Activated CD8-positive, alpha-beta memory T cell treated with anti-CD3 and anti-CD28 coated beads, Interleukin-2, amount 50 U/mL, for 24 hours (primary cell): ENCODE measurements at regions not wholly inside any gene's neighbourhood (a gene's known extent, or its start where the extent isn't known, plus 50 kb on each side); places are given as distances from the start of the nearest gene placed in this dataset.
"Not testable (repeated sequence)": the region's sequence is repeated elsewhere in the genome, so short reads cannot be mapped to it uniquely, and the experiment has no call there.

ENCODE experiments used
- DNase-seq: peaks from one replicate; pipeline ENCODE4 v3.0.0-alpha.2; 2020; ENCODE audit errors: extremely low read depth

DNA sequence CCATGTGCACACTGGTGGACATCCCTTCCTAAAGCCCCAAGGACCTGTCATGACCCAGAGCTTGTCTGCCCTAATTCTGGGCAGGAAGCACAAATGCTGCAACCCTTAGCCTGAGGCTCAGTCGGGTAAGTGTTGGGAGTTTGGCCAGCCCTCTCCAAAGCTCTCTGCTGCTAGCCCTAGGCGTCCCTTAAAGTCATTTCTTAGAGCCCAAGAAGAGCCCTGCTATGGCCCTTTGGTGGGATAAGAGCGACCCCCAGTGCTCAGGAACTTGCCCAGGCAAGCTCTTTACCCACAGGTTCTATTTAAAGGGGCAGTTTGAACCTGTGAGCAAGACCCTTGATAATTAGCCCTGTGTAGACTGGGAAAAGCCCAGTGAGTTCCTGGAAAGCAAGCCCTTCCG, 356.8 kb downstream of the RRAGC start:
- DNase-seq = no peak

DNA sequence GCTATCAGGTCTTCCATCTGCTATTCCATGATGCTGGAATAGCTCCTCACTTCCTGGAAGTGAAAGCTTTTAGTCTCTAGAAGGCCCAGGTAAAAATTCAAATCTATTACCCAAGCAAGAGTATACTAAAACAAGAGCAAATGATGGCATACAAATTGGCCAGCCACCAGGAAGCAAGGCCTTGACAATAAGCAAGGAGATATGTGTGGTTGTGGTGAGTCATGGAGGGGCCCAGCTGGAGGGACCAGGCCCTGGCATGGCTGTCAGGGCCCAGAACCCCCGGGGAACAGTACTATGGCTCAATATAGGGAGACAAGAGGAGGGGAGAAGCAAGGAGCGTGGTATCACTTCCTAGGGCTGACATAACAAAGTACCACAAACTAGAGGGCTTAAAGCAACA, 358.7 kb downstream of the RRAGC start:
- DNase-seq = no peak

GRCh38 chr1:38500352-38500751, 359.2 kb downstream of the RRAGC start:
- no peak for DNase-seq

DNA sequence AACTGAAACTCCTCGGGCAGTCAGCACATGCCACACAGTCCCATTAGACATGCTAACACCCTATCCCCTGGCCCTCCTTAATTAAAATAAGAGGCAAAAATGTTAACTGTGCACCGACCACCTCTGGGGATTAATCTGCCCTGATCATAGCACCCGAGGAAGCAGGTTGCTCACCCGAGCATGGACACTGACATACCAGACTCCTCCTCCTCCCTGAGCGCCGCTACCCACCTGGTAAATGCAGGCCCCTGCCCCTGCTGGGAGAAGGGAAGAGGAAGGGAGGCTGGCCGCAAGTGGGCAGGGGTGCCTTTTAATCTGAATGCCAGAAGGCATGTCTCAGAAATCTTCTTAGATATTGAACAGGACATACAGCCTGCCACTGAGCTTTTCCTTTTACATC, 360.9 kb downstream of the RRAGC start:
- no peak for DNase-seq

DNA sequence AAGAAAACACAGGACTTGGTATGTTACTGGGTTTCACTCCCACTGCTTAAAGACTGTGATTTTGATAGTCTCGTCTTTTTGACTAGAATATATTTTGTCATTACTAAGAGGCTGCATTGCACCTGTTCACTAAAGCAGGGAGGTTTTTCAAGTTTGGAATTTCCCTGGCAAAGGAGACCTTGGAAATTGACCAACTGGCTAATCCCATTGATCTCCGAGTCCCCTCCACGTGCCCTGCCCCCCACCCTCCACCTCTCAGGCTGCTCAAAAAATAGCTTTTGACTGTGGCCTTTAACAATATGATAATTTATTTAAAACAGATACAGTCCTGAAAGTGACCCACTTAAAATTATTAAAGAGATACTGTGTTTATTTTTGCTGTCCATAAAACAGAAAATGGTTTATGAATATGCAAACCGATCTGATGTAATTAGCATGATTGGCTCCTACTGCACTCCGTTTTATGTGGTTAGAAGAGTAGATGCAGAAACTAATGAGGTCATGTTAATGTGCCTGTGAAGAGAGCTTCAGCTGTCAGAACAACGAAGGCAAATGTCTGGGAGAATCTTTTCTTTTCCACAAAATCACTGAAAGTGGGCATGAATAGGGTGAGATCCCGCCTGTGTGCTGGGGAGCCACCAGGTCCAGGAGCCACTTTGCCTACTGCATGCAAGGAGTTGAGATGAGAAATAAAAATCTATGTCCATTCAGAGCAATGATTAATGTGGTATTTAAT, 361.5 kb downstream of the RRAGC start:
- DNase-seq = no peak

DNA sequence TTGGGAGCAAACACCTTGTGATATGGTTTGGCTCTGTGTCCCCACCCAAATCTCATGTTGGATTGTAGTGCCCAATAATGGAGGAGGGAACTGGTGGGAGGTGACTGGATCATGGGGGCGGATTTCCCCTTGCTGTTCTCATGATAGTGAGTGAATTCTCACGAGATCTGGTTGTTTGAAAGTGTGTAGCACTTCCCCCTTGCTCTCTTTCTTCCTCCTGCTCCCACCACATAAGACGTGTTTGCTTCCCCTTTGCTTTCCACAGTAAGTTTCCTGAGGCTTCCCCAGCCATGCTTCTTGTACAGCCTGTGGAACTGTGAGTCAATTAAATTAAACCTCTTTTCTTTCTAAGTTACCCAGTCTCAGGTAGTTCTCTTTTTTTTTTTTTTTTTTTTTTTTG, 366.3 kb downstream of the RRAGC start:
- DNase-seq = not testable (repeated sequence)

- DNase-seq = peak; percentile 3
Measured at GRCh38 chr1:38489844-38490270, 369.7 kb downstream of the RRAGC start.

GRCh38 chr1:38488162-38488898, 371.2 kb downstream of the RRAGC start:
- no peak for DNase-seq

GRCh38 chr1:38487396-38487795, 372.2 kb downstream of the RRAGC start:
- no peak for DNase-seq

DNA sequence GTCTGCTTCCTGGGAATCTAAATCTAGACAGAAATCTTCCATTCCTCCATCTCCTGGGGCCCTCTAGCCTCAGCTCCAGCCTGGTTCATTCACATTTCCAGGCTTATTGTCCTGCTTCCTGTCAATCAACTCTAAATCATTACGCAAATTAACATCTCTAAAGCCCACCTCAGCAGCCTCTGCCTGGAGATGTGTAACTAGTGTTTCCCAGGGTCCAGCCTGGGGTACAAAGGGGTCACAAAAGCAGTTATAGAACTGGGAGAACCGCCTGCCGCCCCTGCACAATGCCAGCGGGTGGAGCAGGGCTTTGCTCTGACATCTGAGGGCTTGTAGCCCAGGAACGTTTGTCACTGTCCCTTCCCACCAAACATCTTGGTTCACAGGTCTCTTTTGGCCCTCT, 373.5 kb downstream of the RRAGC start:
- DNase-seq = no peak

DNA sequence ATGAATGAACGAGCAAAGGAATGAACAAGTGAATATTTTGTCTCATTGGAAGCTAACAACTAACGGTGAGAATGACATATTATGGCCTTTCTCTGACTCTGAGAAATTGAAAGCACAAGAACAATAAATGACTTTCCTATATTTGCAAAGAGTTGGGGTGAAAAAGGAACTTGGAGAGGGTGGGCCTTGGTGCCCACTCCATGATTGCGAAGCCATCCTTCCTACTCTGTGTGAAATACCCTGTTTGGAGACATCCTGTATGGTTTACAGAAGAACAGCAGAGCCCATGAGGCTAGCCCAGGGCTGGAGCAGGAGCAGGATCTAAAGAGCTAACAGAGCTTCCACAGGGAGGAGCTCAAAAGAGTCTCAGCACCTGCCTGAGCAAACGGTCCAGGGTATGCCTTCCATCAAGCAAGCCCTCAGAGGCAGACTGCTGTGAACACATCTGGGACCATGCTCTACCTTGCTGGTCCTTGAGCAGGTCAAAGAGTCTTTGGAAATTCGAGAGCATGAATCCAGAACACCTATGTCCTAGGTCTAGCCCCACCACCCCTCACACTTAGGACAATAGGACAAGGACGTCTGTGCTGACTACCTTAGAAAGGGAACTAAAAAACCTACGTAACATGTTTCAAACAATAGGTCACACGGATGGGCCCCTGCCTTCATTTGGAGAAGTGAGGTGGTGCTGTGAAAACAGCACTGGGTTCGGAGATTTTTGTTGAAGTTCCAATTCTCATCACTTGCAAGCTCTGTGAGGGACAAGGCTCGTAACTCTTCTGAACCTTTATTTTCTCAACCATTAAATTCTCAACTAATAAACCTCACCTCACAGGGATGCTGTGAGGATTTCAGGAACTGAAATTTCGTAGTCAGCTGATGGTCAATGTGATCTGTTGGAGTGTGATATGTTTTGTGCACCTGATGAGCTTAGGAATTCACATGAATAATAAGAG, 377.4 kb downstream of the RRAGC start:
- DNase-seq = no peak

DNA sequence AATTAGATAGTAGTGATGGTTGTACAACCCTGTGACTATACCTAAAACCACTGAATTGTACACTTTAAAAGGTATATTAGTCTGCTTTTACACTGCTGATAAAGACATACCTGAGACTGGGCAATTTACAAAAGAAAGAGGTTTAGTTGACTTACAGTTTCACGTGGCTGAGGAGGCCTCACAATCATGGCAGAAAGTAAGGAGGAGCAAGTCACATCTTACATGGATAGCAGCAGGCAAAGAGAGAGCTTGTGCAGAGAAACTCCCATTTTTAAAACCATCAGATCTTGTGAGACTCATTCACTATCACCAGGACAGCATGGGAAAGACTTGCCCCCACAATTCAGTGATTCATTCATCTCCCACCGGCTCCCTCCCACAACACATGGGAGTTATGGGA, 379.9 kb downstream of the RRAGC start:
- not testable (repeated sequence) for DNase-seq

DNA sequence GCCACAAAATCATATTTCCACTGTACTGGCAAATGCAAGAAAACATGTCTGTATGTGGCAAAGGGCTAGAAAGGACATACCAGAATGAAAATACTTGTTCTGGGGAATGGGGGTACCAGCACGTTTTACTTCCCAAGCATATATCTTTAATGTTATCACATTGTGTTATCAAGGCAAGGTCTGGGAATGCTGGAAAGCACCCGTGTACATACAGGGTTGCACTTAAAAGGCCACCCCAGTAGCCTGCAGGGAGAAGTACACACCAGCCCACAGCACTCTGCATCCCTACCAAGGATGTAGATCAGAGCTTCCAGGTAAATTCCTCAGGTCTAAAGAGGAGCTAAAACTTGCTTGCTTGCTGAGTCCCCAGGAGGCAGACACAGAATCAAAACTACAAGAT, 381.8 kb downstream of the RRAGC start:
- DNase-seq = no peak

- no peak for DNase-seq
Measured at GRCh38 chr1:38476850-38477178, 382.8 kb downstream of the RRAGC start.

GRCh38 chr1:38476111-38476849, 383.3 kb downstream of the RRAGC start:
- DNase-seq = no peak

DNA sequence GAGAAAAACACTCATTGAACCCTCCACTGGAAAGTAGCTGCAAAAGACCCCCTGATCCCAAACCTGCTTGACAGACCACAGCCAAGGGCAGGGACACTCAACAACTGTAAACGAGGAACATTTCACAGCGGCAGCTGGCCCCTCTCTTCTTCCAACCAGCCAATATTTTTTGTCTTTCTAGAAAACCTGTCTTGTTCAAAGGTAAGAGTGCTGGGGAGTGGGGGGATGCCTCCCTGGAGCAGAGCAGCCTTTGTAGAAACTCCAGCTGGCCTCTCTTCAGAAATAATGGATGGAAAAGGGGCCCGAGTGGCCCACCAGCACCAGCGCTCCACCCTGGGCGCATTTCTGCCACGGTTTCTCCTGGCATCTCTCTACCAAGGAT, 384.0 kb downstream of the RRAGC start:
- DNase-seq = no peak

DNA sequence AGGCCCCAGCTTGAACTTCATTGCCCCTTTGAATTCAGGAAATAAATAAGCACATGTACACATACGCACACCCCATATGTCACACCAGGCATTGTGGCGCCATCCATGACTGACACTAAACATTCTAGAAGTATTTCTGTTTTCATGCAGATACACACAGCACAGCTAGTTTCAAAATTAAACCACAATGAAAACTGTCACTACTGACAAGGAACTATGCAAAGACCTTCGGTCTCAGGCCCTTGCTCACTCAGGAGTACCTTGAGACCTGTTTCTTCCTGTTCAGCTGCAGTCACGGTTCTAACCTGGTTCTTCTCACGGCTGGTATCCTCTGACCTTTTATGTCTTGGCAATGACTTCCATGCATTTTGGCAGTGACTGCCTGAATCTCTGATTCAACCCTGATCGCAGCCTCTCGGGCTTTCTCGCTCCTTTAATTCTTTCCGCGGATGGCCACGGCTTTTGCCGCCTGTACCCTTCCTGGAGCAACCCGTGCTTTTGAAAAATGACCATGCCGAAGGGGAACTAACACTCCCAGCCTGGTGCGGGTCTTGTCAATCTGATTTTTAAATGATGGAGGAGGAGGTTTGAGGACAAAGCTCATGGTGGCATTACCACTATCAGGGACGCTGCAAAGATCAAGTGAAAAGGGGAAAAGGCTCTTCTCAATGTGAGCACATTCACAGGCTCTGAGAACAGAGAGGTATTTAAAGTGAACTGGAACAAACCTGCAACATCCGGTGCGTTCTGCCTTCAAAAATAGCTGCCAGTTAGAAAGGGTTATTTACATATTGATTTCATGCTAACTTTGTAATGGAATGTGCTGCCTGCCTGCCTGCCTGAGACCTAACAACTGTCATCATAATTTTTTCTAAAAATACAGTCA, 384.6 kb downstream of the RRAGC start:
- no peak for DNase-seq

DNA sequence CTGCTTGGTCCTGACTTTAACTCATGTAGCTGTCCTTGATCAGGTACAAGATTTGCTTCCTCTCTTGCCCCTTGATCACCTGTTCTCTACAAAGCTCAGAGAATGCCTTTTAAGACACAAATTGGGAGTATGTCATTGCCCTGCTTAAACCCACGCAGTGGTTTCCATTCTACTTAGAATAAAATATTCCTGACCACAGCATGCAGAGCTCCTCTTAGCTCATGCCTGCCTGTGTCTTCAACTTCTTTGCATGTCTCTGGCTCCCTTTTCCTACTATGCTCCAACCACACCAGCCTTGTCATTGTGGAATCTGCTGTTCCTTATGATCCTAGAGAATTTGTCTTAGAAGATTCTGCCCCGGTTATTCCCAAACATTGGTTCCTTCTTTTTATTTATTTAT, 393.1 kb downstream of the RRAGC start:
- DNase-seq = no peak

GRCh38 chr1:38465460-38465859, 394.1 kb downstream of the RRAGC start:
- no peak for DNase-seq

- no peak for DNase-seq
Measured at GRCh38 chr1:38464071-38464661, 395.4 kb downstream of the RRAGC start.
